HS-5 (cell line): ENCODE measurements at regions not wholly inside any gene's neighbourhood (a gene's known extent, or its start where the extent isn't known, plus 50 kb on each side); places are given as distances from the start of the nearest gene placed in this dataset.
A peak's percentile ranks its signal among the peaks of the same experiment; 100 is the strongest.
"Not testable (repeated sequence)": the region's sequence is repeated elsewhere in the genome, so short reads cannot be mapped to it uniquely, and the experiment has no call there.

Experiments used
- DNase-seq: peaks from one replicate; pipeline ENCODE4 v3.0.0-alpha.2; 2012; ENCODE audit warnings: low read depth

DNA sequence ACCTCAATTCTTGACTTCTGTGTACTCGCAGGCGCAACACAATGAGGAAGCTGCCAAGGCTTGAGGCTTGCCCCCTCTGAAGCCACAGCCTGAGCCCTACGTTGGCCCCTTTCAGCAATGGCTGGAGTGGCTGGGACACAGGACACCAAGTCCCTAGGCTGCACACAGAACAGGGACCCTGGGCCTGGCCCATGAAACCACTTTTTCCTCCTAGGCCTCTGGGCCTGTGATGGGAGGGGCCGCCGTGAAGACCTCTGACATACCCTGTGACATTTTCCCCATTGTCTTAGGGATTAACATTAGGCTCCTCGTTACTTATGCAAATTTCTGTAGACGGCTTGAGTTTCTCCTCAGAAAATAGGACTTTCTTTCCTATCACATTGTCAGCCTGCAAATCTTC is 507.2 kb upstream of the ZNF608 start:
- not testable (repeated sequence) for DNase-seq

DNA sequence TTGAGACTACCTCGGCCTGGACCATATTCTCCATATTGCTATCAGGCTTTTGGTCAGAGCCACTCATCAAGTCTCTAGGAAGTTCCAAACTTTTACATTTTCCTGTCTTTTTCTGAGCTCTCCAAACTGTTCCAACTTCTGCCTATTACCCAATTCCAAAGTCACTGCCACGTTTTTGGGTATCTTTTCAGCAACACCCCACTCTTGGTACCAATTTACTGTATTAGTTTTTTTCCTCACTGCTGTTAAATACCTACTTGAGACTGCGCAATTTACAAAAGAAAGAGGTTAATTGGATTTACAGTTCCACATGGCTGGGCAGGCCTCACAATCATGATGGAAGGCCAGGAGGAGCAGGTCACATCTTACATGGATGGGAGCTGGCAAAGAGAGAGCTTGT is 507.8 kb upstream of the ZNF608 start:
- DNase-seq = no peak

DNA sequence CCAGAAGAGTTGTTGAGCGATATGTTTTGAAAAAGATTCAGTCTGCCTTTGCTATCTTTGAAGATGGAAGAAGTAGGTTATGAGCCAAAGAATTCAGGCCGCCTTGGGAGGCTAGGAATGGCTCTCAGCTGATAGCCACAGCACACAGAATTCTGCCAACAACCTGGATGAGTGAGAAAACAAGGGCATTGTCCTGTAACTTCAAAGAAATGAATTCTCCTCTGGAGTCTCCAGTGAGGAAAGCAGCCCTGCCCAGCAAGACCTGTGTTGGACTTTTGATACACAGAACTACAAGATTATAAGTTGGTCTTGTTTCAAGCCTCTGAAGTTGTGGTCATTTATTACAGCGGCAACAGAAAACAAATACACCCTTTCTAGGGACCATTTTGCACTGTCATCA is 509.9 kb upstream of the ZNF608 start:
- DNase-seq = no peak

- no peak for DNase-seq
These were observed 510.9 kb upstream of the ZNF608 start for GRCh38 chr5:125257057-125257972.

GRCh38 chr5:125257997-125258396 is 511.6 kb upstream of the ZNF608 start:
- no peak for DNase-seq

DNA sequence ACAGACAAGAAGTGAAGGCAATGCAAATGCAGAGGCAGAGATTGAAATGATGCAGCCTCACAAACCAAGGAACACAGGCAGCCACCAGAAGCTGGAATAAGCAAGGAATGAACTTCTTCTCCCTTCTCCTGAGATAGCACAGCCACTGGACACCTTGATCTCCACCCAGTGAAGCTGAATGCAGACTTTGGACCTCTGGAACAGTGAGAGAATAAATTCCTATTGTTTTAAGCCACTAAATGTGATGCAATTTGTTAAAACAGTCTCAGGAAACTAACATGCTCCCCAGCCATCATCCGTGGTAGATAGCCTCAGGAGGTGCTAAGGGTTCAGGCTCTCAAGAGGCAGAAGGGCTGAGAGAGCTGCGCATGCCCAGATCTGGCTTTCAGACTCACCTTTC is 512.2 kb upstream of the ZNF608 start:
- no peak for DNase-seq

- no peak for DNase-seq
These were observed 515.2 kb upstream of the ZNF608 start for GRCh38 chr5:125261505-125262250.

- DNase-seq = no peak
These were observed 516.3 kb upstream of the ZNF608 start for GRCh38 chr5:125262782-125263181.

DNA sequence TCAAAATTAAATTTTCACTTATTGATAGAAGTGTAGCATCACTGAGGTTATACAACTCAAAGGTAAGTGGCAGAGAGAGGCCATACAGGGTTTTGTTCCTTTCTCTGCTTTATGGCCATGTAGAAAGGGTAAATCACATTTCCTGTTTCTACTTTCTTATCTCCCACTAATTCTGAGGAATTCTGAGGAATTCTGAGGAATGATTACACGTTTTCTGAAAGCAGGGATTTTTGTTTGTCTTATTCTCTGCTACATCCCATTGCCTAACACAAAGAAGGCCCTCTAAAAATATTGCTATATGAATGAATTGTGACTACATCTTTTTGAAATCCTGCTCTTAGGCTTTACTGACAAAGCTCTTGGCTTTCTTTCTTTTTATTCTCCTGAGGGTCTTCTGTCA is 516.9 kb upstream of the ZNF608 start:
- DNase-seq = no peak

DNA sequence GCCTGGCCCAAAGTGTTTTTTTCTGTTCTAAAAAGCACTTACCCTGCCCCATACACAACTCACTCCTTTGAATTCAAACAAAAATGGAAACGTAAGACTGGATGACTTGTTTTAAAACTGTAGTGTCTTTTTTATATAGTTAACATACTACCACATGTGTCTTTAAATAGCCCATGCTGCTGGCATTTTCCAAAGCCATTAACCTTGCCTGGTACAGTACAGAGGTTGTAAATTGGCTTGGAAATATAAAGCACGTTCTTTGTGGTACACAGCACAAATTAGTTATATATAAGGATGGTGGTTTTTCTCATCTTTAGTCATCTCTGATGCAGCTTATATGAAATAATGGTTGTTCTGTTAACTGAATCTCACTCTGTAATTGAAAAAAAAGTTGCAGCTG is 519.7 kb upstream of the ZNF608 start:
- no peak for DNase-seq

DNA sequence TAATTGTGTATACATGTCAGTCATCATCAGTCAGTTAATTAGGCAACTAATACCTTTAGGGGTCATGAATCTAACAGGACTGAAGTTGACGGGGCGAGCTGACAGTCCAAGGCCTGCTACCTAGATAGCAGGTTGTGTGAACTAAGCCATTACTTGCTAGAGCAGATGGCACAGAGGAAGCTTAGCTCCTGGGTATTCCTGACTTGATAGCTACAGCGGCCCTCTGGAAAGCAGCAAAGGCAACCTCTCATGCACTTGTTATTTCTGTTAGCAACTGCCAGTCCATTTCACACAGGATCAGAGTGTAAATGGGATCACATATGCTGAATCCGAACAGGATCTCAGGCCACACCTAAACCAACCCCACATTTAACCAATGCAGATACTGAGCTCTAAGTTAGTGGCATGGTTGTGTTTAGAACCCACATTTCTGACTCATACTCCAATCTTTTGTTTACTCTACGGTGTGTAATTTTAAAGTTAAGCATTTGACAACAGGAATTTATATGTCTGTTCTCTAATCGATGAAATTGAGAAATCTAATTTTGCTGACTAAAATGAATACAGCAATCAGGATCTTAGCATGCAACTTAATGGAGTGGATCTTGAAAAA is 521.3 kb upstream of the ZNF608 start:
- DNase-seq = no peak

- no peak for DNase-seq
These were observed 523.5 kb upstream of the ZNF608 start for GRCh38 chr5:125269926-125270325.

- no peak for DNase-seq
These were observed 525.9 kb upstream of the ZNF608 start for GRCh38 chr5:125272357-125272756.

- DNase-seq = no peak
These were observed 527.8 kb upstream of the ZNF608 start for GRCh38 chr5:125274211-125274610.

GRCh38 chr5:125274938-125275724 is 528.7 kb upstream of the ZNF608 start:
- no peak for DNase-seq

GRCh38 chr5:125275725-125276090 is 529.3 kb upstream of the ZNF608 start:
- DNase-seq = no peak

DNA sequence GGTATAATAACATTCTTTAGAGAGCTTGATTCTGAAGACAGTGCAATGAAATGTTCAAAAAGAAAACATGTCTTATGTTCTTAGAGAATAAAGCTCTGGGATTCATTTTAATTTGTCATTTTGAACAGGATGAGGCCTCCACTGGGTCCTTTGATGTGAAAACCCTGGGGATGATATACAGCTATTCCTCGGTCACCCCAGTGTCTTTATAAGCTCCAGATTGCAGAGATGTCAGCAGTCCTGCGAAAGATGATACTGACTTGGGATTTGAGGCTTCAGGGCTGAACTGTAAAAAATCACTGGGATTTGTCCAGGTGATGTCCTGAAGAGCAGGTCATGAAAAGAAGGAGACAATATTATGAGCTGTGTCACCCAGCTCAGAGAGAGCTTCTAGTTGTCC is 529.7 kb upstream of the ZNF608 start:
- DNase-seq = no peak

- DNase-seq = peak; percentile 78
These were observed 531.2 kb upstream of the ZNF608 start for GRCh38 chr5:125277494-125278154.

DNA sequence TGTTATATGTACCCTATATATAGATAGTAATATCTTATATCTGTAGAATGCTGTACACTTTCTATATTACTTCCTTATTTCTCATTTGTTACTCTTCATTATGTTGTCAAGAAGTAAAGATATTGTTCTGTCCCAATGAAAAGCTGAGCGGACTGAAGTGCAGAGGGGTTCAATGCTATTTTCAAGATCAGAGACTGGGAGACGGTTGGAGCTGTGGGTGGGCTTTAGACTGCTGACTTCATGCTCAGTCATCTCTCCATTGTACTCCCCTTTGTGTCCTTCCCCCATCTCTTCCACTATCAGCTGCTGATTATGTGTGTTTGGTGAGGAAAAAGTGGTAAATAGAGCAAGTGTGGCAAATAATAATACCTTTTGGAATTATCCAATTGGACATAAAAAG is 532.3 kb upstream of the ZNF608 start:
- no peak for DNase-seq

GRCh38 chr5:125281667-125282066 is 535.2 kb upstream of the ZNF608 start:
- DNase-seq = no peak

DNA sequence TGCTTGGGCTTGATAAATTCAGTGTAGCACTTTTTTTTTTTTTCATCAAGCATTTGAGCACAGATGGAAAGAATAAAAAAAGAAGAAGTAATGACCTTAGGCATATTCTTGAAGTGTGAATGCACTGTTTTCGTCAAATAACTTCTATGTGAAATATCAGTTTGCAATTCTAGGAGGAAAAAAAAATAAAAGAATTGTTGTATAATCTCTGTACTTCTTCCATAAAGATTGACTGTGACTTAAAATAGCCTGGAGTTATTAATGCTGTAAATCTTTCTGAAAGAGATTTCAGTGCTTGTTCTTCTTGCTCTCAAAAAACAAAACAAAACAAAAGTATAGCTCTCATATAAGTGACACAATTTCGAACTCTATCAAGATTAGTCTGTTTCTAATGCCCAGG is 536.9 kb upstream of the ZNF608 start:
- DNase-seq = no peak

DNA sequence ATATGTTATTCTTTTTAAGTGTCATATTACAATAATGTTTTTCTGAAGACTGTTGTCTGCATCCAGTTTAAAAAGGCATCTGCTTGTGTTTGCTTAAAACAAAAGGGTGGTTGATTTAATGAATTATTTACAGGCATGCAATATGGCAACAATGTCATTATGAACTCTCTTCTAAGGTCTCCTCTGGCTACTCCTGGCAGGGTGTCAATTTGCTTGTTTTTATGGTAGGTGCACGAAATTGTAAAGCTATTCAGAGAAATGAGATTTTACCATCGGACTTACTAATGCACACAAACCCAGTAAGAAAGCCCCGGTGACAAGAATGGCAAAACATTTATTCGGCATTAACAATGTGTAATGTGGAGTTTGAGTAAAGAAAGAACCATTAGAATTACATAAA is 539.8 kb upstream of the ZNF608 start:
- no peak for DNase-seq
